GM23338 (cell line): ENCODE measurements at regions not wholly inside any gene's neighbourhood (a gene's known extent, or its start where the extent isn't known, plus 50 kb on each side); places are given as distances from the start of the nearest gene placed in this dataset.
"Not testable (repeated sequence)": the region's sequence is repeated elsewhere in the genome, so short reads cannot be mapped to it uniquely, and the experiment has no call there.

Experiments
- ATAC-seq: fragments of 200-7000 bp; cut with Tn5 transposase; 3 replicates; pipeline ENCODE4 v1.9.1; 2020
- DNase-seq: peaks from one replicate; pipeline ENCODE4 v3.0.0-alpha.2; 2015; ENCODE audit warnings: low spot score
- H2AFZ ChIP-seq: fragments of 200-600 bp; sonication (generic); 2 replicates; pipeline ENCODE4 v1.8.0; 2016; ENCODE audit warnings: antibody characterized with exemption, mild to moderate bottlenecking, moderate library complexity
- H3F3A ChIP-seq: fragments of 200-600 bp; sonication (generic); replicated peaks from 2 replicates; pipeline ENCODE4 v1.8.0; 2017; ENCODE audit warnings: antibody characterized with exemption, mixed run types, low read depth
- H3K27ac ChIP-seq: fragments of 200-600 bp; sonication (generic); 2 replicates; pipeline ENCODE4 v1.6.1; 2016; ENCODE audit warnings: low read depth
- H3K27me3 ChIP-seq: fragments of 200-600 bp; sonication (generic); 2 replicates; pipeline ENCODE4 v1.8.0; 2016; ENCODE audit warnings: mild to moderate bottlenecking, mixed run types, moderate library complexity; ENCODE audit not compliant: insufficient read depth
- H3K36me3 ChIP-seq: fragments of 200-600 bp; sonication (generic); 2 replicates; pipeline ENCODE4 v1.8.0; 2016; ENCODE audit warnings: mild to moderate bottlenecking; ENCODE audit not compliant: insufficient read depth
- H3K4me1 ChIP-seq: fragments of 200-600 bp; sonication (generic); 2 replicates; pipeline ENCODE4 v1.8.0; 2016; ENCODE audit warnings: mild to moderate bottlenecking, moderate library complexity; ENCODE audit not compliant: insufficient read depth
- H3K4me2 ChIP-seq: fragments of 200-600 bp; sonication (generic); 2 replicates; pipeline ENCODE4 v1.7.1; 2017; ENCODE audit warnings: mixed run types
- H3K4me3 ChIP-seq: fragments of 200-600 bp; sonication (generic); 2 replicates; pipeline ENCODE4 v1.6.1; 2016; ENCODE audit warnings: mixed run types
- H3K79me2 ChIP-seq: fragments of 200-600 bp; sonication (generic); replicated peaks from 2 replicates; pipeline ENCODE4 v1.8.0; 2017; ENCODE audit warnings: mild to moderate bottlenecking; ENCODE audit not compliant: insufficient read depth
- H3K9me2 ChIP-seq: fragments of 200-600 bp; sonication (generic); 2 replicates; pipeline ENCODE4 v1.8.0; 2017; ENCODE audit not compliant: insufficient read depth
- H4K20me1 ChIP-seq: fragments of 200-600 bp; sonication (generic); replicated peaks from 2 replicates; pipeline ENCODE4 v1.8.0; 2017; ENCODE audit warnings: mild to moderate bottlenecking; ENCODE audit not compliant: insufficient read depth
- H3K27ac Mint-ChIP-seq: 2 replicates; pipeline ENCODE4 v1.8.0; 2020; ENCODE audit warnings: inconsistent platforms, mild to moderate bottlenecking, moderate library complexity, mixed read lengths
- H3K27me3 Mint-ChIP-seq: 3 replicates; pipeline ENCODE4 v1.8.0; 2022; ENCODE audit warnings: low read depth, mild to moderate bottlenecking, moderate library complexity, mixed read lengths, inconsistent platforms; ENCODE audit not compliant: insufficient read depth, poor library complexity
- H3K36me3 Mint-ChIP-seq: 3 replicates; pipeline ENCODE4 v1.8.0; 2021; ENCODE audit warnings: low read depth, mild to moderate bottlenecking, inconsistent platforms, moderate library complexity, mixed read lengths
- H3K4me1 Mint-ChIP-seq: 3 replicates; pipeline ENCODE4 v1.8.0; 2020; ENCODE audit warnings: mild to moderate bottlenecking, inconsistent platforms, mixed read lengths
- H3K4me3 Mint-ChIP-seq: 3 replicates; pipeline ENCODE4 v1.8.0; 2021; ENCODE audit warnings: moderate library complexity, mild to moderate bottlenecking, inconsistent platforms, mixed read lengths
- H3K9me3 Mint-ChIP-seq: 3 replicates; pipeline ENCODE4 v1.8.0; 2020; ENCODE audit warnings: moderate library complexity, mild to moderate bottlenecking, inconsistent platforms, mixed read lengths

- not testable (repeated sequence) for H3K4me3 Mint-ChIP-seq, H3K36me3 Mint-ChIP-seq, ATAC-seq, H3K4me1 ChIP-seq, H3K79me2 ChIP-seq, H3K4me3 ChIP-seq, H4K20me1 ChIP-seq, H3K9me3 Mint-ChIP-seq, H2AFZ ChIP-seq, H3K27ac ChIP-seq, H3K4me2 ChIP-seq, H3K36me3 ChIP-seq, H3K27ac Mint-ChIP-seq, DNase-seq, H3K9me2 ChIP-seq, H3F3A ChIP-seq, H3K27me3 Mint-ChIP-seq, H3K27me3 ChIP-seq, H3K4me1 Mint-ChIP-seq
Measured at GRCh38 chr21:5055027-5055754, 5466.2 kb upstream of the TPTE start.

GRCh38 chr21:5055996-5056962 lies 5465.1 kb upstream of the TPTE start:
- ATAC-seq, H3K79me2 ChIP-seq, H3K4me1 Mint-ChIP-seq, H3K27ac Mint-ChIP-seq, H4K20me1 ChIP-seq, H3K9me3 Mint-ChIP-seq, H3K9me2 ChIP-seq, H3K4me2 ChIP-seq, H3F3A ChIP-seq, H3K4me1 ChIP-seq, H3K27me3 Mint-ChIP-seq, H3K36me3 ChIP-seq, DNase-seq, H3K36me3 Mint-ChIP-seq, H3K27ac ChIP-seq, H2AFZ ChIP-seq, H3K4me3 ChIP-seq, H3K4me3 Mint-ChIP-seq, H3K27me3 ChIP-seq: not testable (repeated sequence)

- H3K27ac Mint-ChIP-seq, H3K27ac ChIP-seq, H3K36me3 ChIP-seq, DNase-seq, H3K4me1 ChIP-seq, H3K4me3 ChIP-seq, H3K27me3 Mint-ChIP-seq, H3K9me2 ChIP-seq, H3K27me3 ChIP-seq, H3K79me2 ChIP-seq, H3K4me1 Mint-ChIP-seq, H3F3A ChIP-seq, H4K20me1 ChIP-seq, H3K4me2 ChIP-seq, H3K4me3 Mint-ChIP-seq, H2AFZ ChIP-seq, H3K36me3 Mint-ChIP-seq, H3K9me3 Mint-ChIP-seq, ATAC-seq: not testable (repeated sequence)
Measured at GRCh38 chr21:5057077-5057476, 5464.3 kb upstream of the TPTE start.

- not testable (repeated sequence) for H3K4me2 ChIP-seq, DNase-seq, H3K79me2 ChIP-seq, H3K27me3 Mint-ChIP-seq, H3K27ac ChIP-seq, H2AFZ ChIP-seq, H3K36me3 Mint-ChIP-seq, H3K9me2 ChIP-seq, H3F3A ChIP-seq, H3K27ac Mint-ChIP-seq, H3K9me3 Mint-ChIP-seq, H3K4me3 Mint-ChIP-seq, H3K4me1 ChIP-seq, H4K20me1 ChIP-seq, H3K4me1 Mint-ChIP-seq, H3K4me3 ChIP-seq, H3K36me3 ChIP-seq, H3K27me3 ChIP-seq
- peak; percentile 15; the same call in 2 of the 3 replicates for ATAC-seq
Measured at GRCh38 chr21:5060364-5061083, 5460.9 kb upstream of the TPTE start.

- not testable (repeated sequence) for H4K20me1 ChIP-seq, H3K79me2 ChIP-seq, H3K27me3 Mint-ChIP-seq, H3K4me1 Mint-ChIP-seq, H3K4me3 ChIP-seq, H3K27ac Mint-ChIP-seq, H3K36me3 Mint-ChIP-seq, H3K4me2 ChIP-seq, ATAC-seq, H3K4me1 ChIP-seq, H3K27ac ChIP-seq, H2AFZ ChIP-seq, H3K9me3 Mint-ChIP-seq, H3K27me3 ChIP-seq, H3F3A ChIP-seq, DNase-seq, H3K9me2 ChIP-seq, H3K36me3 ChIP-seq, H3K4me3 Mint-ChIP-seq
Measured at GRCh38 chr21:5064581-5065142, 5456.7 kb upstream of the TPTE start.
